Astrocyte of the cerebellum (primary cell): ENCODE measurements at regions not wholly inside any gene's neighbourhood (a gene's known extent, or its start where the extent isn't known, plus 50 kb on each side); places are given as distances from the start of the nearest gene placed in this dataset.

Experiments used
- DNase-seq: peaks from one replicate; pipeline ENCODE4 v3.0.0-alpha.2; 2011; ENCODE audit warnings: low read depth
- H3K4me3 ChIP-seq: 2 replicates; pipeline ENCODE4 v1.5.1; 2011; ENCODE audit warnings: mild to moderate bottlenecking, low read depth, low read length, moderate library complexity
- in situ Hi-C: cut with HindIII; loops from 2 replicates; pipeline ENCODE4 v1.10.0; 2017; ENCODE audit warnings: low sequenced_read_pairs
- TF ChIP-seq, protein P1 (sequence below): IDR thresholded peaks from 2 replicates; pipeline ENCODE4 v1.5.1; 2012; ENCODE audit warnings: low read length, low read depth, moderate library complexity, mild to moderate bottlenecking; ENCODE audit errors: missing control alignments

GRCh38 chr18:30134020-30134419, 908.5 kb downstream of the DSC3 start:
- H3K4me3 ChIP-seq = no peak overlapping the region
- in situ Hi-C loops = no loop called here
- TF ChIP-seq, protein P1, sequence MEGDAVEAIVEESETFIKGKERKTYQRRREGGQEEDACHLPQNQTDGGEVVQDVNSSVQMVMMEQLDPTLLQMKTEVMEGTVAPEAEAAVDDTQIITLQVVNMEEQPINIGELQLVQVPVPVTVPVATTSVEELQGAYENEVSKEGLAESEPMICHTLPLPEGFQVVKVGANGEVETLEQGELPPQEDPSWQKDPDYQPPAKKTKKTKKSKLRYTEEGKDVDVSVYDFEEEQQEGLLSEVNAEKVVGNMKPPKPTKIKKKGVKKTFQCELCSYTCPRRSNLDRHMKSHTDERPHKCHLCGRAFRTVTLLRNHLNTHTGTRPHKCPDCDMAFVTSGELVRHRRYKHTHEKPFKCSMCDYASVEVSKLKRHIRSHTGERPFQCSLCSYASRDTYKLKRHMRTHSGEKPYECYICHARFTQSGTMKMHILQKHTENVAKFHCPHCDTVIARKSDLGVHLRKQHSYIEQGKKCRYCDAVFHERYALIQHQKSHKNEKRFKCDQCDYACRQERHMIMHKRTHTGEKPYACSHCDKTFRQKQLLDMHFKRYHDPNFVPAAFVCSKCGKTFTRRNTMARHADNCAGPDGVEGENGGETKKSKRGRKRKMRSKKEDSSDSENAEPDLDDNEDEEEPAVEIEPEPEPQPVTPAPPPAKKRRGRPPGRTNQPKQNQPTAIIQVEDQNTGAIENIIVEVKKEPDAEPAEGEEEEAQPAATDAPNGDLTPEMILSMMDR = no peak
- no peak for DNase-seq

DNA sequence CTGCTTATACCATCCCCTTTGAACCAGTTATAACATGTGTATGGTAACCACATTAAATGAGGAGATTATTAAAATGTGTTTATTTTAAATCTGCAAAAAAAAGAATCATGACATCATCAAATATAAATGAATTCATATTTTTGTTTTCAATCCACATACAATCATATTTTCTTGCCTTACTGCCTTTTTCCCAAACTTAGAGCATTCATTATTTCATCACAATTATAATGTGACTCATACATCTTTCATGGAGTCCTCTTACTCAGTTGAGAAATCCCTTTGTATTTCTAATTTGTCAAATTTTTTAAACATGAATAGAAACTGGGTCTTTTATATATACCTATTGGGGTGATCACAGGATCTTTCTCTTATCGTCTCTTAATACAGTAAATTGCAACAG, 909.6 kb downstream of the DSC3 start:
- no peak overlapping the region for H3K4me3 ChIP-seq
- DNase-seq = no peak
- in situ Hi-C loops = no loop called here
- TF ChIP-seq, protein P1 = no peak

DNA sequence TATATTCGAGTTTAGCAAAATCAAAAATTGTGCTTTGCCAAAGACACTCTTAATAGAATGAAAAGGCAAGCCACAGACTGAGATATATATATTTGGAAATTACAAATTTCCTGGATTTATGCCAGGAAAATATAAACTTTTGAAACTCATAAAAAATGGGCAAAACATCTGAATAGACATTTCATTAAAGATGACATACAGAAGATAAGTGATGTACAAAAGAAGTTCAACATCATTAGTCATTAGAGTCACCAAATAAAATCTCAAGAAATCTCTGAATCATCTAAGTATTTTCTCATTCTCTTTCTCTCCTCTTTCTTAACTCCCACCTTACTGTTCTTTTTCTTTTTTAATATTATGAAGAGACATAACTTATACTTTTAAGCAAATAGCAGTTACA, 921.1 kb downstream of the DSC3 start:
- in situ Hi-C loops = no loop called here
- H3K4me3 ChIP-seq = no peak overlapping the region
- TF ChIP-seq, protein P1 = no peak
- DNase-seq = no peak

- in situ Hi-C loops = no loop called here
- DNase-seq = no peak
- TF ChIP-seq, protein P1 = no peak
Observed at GRCh38 chr18:30113454-30113853, 929.1 kb downstream of the DSC3 start.

GRCh38 chr18:30106356-30106755, 936.2 kb downstream of the DSC3 start:
- peak; percentile 11 for DNase-seq
- in situ Hi-C loops = no loop called here
- TF ChIP-seq, protein P1 = no peak
- no peak overlapping the region for H3K4me3 ChIP-seq

More at GRCh38 chr18:30113454-30113853, 929.1 kb downstream of the DSC3 start:
- H3K4me3 ChIP-seq = no peak overlapping the region

DNA sequence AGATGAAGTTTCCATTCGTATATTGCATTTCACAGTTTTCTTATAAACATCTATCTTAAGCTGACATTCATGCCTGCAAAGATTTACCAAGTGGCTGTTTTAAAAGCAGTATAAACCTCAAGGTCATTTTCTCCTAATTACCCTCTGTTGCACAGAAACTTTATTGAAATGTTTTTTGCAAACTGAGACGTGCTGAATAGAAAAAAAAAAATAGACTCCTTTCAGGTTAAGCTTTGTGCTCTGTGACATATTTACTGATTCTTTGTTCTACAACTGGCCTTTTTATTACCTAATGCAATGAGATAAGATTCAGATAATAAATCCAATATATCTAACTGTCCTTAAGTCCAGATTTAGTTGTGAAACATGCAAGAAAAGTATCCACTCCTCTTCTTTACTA, 938.7 kb downstream of the DSC3 start:
- no peak for DNase-seq
- in situ Hi-C loops = no loop called here
- H3K4me3 ChIP-seq = no peak overlapping the region
- TF ChIP-seq, protein P1 = no peak

- DNase-seq = no peak
- TF ChIP-seq, protein P1 = no peak
- no peak overlapping the region for H3K4me3 ChIP-seq
- in situ Hi-C loops = no loop called here
Observed at GRCh38 chr18:30096796-30097195, 945.7 kb downstream of the DSC3 start.
